ENCODE measurements at regions not wholly inside any gene's neighbourhood (a gene's known extent, or its start where the extent isn't known, plus 50 kb on each side); places are given as distances from the start of the nearest gene placed in this dataset.

GRCh38 chr15:49750553-49750952 lies 129.7 kb downstream of the DTWD1 start:
- DNase-seq (ENCODE audit: low spot score) = no peak

GRCh38 chr15:49751191-49751590 lies 130.3 kb downstream of the DTWD1 start:
- DNase-seq (ENCODE audit: low spot score) = no peak

- no peak for DNase-seq (ENCODE audit: low spot score)
Observed at GRCh38 chr15:49751751-49752150, 130.9 kb downstream of the DTWD1 start.

GRCh38 chr15:49752517-49752916 lies 131.7 kb downstream of the DTWD1 start:
- no peak for DNase-seq (ENCODE audit: low spot score)

- no peak for DNase-seq (ENCODE audit: low spot score)
Observed at GRCh38 chr15:49758456-49758855, 137.6 kb downstream of the DTWD1 start.

- DNase-seq (ENCODE audit: low spot score) = no peak
Observed at GRCh38 chr15:49758856-49759255, 138.0 kb downstream of the DTWD1 start.

GRCh38 chr15:49760749-49761148 lies 139.9 kb downstream of the DTWD1 start:
- no peak for DNase-seq (ENCODE audit: low spot score)

GRCh38 chr15:49769225-49769624 lies 148.4 kb downstream of the DTWD1 start:
- DNase-seq (ENCODE audit: low spot score) = no peak

GRCh38 chr15:49789436-49789835 lies 168.6 kb downstream of the DTWD1 start:
- DNase-seq (ENCODE audit: low spot score) = no peak

GRCh38 chr15:49793943-49794342 lies 173.1 kb downstream of the DTWD1 start:
- DNase-seq (ENCODE audit: low spot score) = no peak

GRCh38 chr15:49801796-49802195 lies 180.9 kb downstream of the DTWD1 start:
- DNase-seq (ENCODE audit: low spot score) = no peak
